Skeletal muscle tissue (tissue), 1 donor: ENCODE measurements at regions not wholly inside any gene's neighbourhood (a gene's known extent, or its start where the extent isn't known, plus 50 kb on each side); places are given as distances from the start of the nearest gene placed in this dataset. TPM values are rescaled to one million over a fixed set of nuclear protein-coding genes. Genes with fewer than 3 reads are reported as not detected.

Experiments
- small RNA-seq: library from RNA; depleted of rRNA; stranded (forward); fragments of <200 nt; gene quantifications from one replicate; pipeline ENCODE3, GENCODE V24; 2014

Small RNA genes in the stretch of these regions (small RNA-seq; reads per million reads assigned to genes)
- gene AL445647.2: not detected
- gene BRK1P2: not detected
- gene RF00212: not detected
- not detected for gene RNA5SP34
- not detected for gene RNU6-75P
